Testis (tissue), 2 donors: ENCODE measurements at regions not wholly inside any gene's neighbourhood (a gene's known extent, or its start where the extent isn't known, plus 50 kb on each side); places are given as distances from the start of the nearest gene placed in this dataset.

ENCODE experiments used
- DNase-seq: peaks from one replicate; pipeline ENCODE4 v3.0.0-alpha.2; 2019
- H3K27ac ChIP-seq, 2 donors: fragments of 200-600 bp; sonication (generic); one replicate each; pipeline ENCODE4 v1.5.1; 2019
- H3K27me3 ChIP-seq: fragments of 200-600 bp; sonication (generic); one replicate; pipeline ENCODE4 v1.5.1; 2019
- H3K36me3 ChIP-seq: fragments of 200-600 bp; sonication (generic); one replicate; pipeline ENCODE4 v1.5.1; 2017; ENCODE audit warnings: low read depth; ENCODE audit errors: missing control alignments
- H3K4me1 ChIP-seq: fragments of 200-600 bp; sonication (generic); one replicate; pipeline ENCODE4 v1.5.1; 2019
- H3K4me3 ChIP-seq, 2 donors: fragments of 200-600 bp; sonication (generic); one replicate each; pipeline ENCODE4 v1.5.1; 2017 to 2019
- H3K9me3 ChIP-seq: fragments of 200-600 bp; sonication (generic); one replicate; pipeline ENCODE4 v1.5.1; 2017
- POLR2A ChIP-seq: fragments of 450-650 bp; IDR thresholded peaks from one replicate; pipeline ENCODE4 v1.6.1; 2017; ENCODE audit warnings: antibody characterized with exemption, mild to moderate bottlenecking, moderate library complexity
- WGBS, 2 donors: methylation state at CpG; one replicate each; pipeline ENCODE4 v1.1.5; 2018; 5-methylcytosine and 5-hydroxymethylcytosine counted together
- intact Hi-C: fragments of 100-400 bp; cut with DNase I; formaldehyde crosslinking; loops from one replicate; pipeline ENCODE4 v1.15.1; 2023; ENCODE audit warnings: low total_unique reads
- TF ChIP-seq, protein P1 (sequence below), 3 experiments: fragments of 450-650 bp in 2 of 3; fragments of 200-600 bp in 1 of 3; sonication (generic) in 1 of 3; IDR thresholded peaks; one replicate each; pipeline ENCODE4 v1.5.1; 2016 to 2019; ENCODE audit warnings: antibody characterized with exemption in 3 of 3, mild to moderate bottlenecking in 2 of 3, moderate library complexity in 1 of 3

DNA sequence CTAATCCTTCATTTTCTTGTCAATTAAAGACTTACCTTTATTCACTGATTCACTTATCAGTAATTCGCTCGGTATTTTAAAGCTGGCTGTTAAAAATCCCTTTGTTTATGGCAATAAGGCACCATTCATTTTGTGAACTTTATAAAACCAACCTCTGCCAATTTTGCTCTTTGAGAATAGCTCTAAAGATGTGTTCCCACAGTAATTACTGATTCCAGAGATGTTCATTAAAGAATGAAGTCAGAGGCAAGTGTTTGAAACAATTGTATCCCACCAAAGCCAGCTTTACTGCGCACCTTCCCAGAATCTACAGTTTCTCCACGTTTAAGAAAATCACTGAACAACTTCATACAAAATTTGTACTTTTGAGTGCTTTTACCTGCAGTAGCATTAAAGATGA is 424.5 kb downstream of the USP25 start:
- WGBS, 2 donors = 90 to 91% methylated on average over 4 of the region's 4 CpGs
- Histone ChIP-seq H3K27ac (no peak overlapping the region), H3K27me3 (no peaks in the 10 kb centered on the region), H3K4me3 (no peak overlapping the region), H3K4me1 (no peaks in the 10 kb centered on the region), H3K9me3 (no peaks in the 10 kb centered on the region), H3K36me3 (no peaks in the 10 kb centered on the region)
- intact Hi-C loops = no loop called here
- no peak for DNase-seq
- no peak for TF ChIP-seq POLR2A
- TF ChIP-seq, protein P1, sequence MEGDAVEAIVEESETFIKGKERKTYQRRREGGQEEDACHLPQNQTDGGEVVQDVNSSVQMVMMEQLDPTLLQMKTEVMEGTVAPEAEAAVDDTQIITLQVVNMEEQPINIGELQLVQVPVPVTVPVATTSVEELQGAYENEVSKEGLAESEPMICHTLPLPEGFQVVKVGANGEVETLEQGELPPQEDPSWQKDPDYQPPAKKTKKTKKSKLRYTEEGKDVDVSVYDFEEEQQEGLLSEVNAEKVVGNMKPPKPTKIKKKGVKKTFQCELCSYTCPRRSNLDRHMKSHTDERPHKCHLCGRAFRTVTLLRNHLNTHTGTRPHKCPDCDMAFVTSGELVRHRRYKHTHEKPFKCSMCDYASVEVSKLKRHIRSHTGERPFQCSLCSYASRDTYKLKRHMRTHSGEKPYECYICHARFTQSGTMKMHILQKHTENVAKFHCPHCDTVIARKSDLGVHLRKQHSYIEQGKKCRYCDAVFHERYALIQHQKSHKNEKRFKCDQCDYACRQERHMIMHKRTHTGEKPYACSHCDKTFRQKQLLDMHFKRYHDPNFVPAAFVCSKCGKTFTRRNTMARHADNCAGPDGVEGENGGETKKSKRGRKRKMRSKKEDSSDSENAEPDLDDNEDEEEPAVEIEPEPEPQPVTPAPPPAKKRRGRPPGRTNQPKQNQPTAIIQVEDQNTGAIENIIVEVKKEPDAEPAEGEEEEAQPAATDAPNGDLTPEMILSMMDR (IDR thresholded peaks at IDR 0.05) = no peak

DNA sequence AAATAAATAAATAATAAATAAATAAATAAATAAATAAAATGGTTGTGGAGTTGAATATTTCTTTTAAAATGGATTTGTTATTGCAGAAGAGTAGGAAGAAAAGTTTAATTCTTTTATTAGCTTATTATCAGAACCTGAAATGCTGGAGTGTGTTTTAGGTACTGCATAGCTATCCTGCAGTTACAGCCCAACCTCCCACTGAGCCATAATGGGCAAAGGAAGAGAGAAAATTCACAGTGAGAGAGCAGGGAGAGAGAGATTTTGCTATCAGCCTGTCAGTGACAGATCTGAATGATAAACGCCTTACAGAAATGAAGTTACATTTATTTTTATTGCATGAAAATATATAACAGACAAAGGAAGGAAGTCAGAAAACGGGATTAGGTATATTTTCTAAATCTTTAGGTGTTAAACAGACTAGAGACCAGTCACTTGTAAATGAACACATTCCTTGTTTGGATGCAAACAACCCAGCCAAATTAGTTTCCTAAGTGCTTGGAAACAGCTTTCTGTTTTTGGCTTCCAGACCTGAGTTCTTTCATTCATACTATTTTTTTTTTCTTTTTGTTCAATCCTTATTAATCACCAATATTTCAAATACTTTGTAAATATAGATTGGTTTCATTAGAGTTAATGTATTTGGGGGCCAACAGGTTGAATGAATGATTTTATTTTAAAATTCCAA is 425.3 kb downstream of the USP25 start:
- Histone ChIP-seq H3K4me3 (no peak overlapping the region), H3K27ac (no peak overlapping the region), H3K27me3 (no peaks in the 10 kb centered on the region), H3K4me1 (no peaks in the 10 kb centered on the region), H3K36me3 (no peaks in the 10 kb centered on the region), H3K9me3 (no peaks in the 10 kb centered on the region)
- intact Hi-C loops = no loop called here
- no peak for TF ChIP-seq POLR2A
- TF ChIP-seq, protein P1 (IDR thresholded peaks at IDR 0.05) = no peak
- DNase-seq = no peak
- WGBS, 2 donors = 85 to 90% methylated on average over 2 of the region's 2 CpGs

DNA sequence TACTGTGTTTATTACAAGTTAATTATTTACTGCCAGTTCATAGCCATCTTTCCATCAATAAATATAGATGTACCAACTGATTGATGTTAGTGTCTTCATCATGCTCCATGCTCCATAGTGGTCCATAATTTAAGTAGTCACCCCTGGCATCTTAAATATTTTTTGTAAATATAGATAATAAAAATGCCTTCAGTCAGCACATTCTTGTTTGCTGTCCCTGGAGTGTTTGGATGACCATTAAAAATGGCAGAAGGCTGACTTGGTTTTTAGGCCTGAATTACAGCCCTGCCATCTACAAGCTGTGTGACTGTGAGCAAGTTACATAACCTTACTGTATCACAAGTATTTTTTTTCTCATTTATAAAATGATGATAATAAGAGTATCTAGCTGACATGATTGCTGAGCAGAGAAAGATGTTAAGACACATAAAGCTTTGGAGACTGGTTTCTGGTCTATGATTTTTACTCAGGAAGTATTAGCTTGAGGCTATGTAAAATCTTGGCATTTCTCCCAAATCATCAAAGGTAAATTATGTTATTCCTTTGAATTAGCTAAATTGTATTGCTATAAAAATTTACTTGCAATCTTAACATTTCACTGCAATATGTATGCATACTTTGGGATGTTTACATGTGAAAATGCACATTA is 427.2 kb downstream of the USP25 start:
- H3K27me3 ChIP-seq = no peaks in the 10 kb centered on the region

DNA sequence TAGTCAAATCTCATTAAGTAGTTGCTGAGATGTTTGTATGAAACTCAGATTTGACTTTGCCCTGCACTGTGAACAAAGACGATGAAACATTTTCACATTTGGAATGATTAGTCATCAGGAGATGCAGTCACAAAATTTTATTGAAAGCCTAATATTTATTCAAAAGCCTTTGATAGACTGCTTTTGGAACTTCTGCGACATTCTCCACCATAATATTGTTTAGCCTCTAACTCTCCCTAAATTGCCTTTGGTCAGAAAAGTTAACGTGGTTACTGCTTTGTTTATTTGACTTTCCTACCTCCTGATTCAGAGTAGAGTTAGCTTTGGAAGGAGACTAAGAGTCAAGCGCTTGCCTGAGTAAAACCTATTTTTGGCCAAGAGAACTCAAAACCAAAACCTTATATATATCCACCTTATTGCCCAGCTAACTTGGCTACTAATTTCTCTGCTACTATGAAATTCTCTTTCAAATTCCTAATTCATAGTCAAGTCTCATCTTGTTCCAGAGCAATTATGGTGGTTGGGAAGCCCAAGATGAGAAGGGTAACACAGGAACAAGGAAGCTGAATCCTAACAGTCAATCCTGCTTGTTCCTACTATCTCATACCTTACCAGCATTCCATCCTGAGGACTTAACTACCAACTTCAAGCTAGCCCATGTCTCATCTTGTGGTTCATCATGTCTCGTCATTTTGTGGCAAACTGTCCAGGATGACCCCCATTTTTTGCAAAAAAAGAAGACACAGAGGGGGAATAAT is 429.6 kb downstream of the USP25 start:
- Histone ChIP-seq H3K4me3 (no peak overlapping the region), H3K36me3 (no peaks in the 10 kb centered on the region), H3K9me3 (no peaks in the 10 kb centered on the region), H3K27me3 (no peaks in the 10 kb centered on the region), H3K27ac (no peak overlapping the region), H3K4me1 (no peaks in the 10 kb centered on the region)
- WGBS, 2 donors = 88 to 90% methylated on average over 5 of the region's 5 CpGs
- DNase-seq = no peak
- TF ChIP-seq, protein P1 (IDR thresholded peaks at IDR 0.05) = no peak
- TF ChIP-seq POLR2A = no peak
- intact Hi-C loops = no loop called here

More for the DNA sequence above, 427.2 kb downstream of the USP25 start:
- no peak for DNase-seq
- H3K36me3 ChIP-seq = no peaks in the 10 kb centered on the region
- intact Hi-C loops = no loop called here
- TF ChIP-seq, protein P1 (IDR thresholded peaks at IDR 0.05) = no peak
- TF ChIP-seq POLR2A = no peak
- H3K27ac ChIP-seq = no peak overlapping the region
- H3K4me3 ChIP-seq = no peak overlapping the region
- no peaks in the 10 kb centered on the region for H3K4me1 ChIP-seq
- no peaks in the 10 kb centered on the region for H3K9me3 ChIP-seq
